ENCODE measurements at regions not wholly inside any gene's neighbourhood (a gene's known extent, or its start where the extent isn't known, plus 50 kb on each side); places are given as distances from the start of the nearest gene placed in this dataset.

DNA sequence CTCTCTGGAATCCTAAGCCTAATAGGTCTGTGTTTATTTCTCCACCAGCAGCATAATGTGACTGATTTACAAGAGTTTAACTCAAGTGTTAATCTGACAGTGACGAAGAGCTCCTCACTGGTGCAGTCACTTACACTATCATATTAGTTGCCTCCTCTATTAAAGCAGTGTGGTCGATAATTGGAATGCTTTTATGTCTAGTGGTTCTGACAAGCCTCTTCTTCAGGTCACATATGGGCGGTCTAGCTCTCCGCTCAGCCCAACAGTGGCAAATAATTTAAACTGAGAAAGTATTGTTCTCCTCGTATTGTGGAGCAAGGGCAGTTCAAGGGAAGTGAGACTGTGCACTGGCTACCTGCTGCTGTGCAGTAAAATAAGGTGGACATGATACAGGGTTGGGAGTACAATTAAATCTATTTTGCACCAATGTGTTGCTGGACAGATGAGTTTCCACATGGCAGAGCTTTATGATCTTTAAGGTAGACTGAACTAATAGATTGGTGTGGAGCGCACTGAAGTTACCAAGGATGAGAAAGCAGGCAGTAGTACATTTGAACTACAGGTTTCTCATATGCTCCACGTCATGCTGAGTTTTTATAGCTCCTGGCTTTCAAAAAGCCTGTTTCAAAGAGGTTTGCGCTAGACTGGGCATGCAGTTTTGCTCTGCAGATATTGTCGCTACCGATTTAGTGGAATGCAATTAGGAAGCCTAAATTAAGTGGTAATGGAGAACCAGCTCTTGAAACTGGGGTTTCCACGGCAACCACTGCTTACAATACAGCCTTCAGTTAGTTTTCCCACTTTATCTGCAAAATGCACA is 151.7 kb upstream of the POU3F3 start:
- TF ChIP-seq FOXJ3 (CRISPR knock-in tag; IDR thresholded peaks at IDR 0.05) (no peak), TAF1 (IDR thresholded peaks at IDR 0.05; ENCODE audit: borderline replicate concordance, low read depth, low read length) (no peak), EP300 (IDR thresholded peaks at IDR 0.05; ENCODE audit: borderline replicate concordance in 1 of 2, low read depth in 1 of 2, low read length in 1 of 2) (peak in 1 of 2 experiments; percentile 35; a peak in 1 of 4 replicates), POLR2AphosphoS5 (IDR thresholded peaks at IDR 0.05; ENCODE audit: low read depth, low read length) (no peak), YY1 (IDR thresholded peaks at IDR 0.05; ENCODE audit: low read depth) (no peak), NFIC (IDR thresholded peaks at IDR 0.05; ENCODE audit: borderline replicate concordance) (no peak), RAD21 (IDR thresholded peaks at IDR 0.05; ENCODE audit: low read length) (peak; percentile 21; the same call in 1 of the 2 replicates), RCOR1 (IDR thresholded peaks at IDR 0.05; ENCODE audit: low read length) (0 out of 2 replicates have a peak, but pooled peaks have one; percentile 57), FOXM1 (IDR thresholded peaks at IDR 0.05; ENCODE audit: low read depth) (no peak)
- TF ChIP-seq, protein P1, sequence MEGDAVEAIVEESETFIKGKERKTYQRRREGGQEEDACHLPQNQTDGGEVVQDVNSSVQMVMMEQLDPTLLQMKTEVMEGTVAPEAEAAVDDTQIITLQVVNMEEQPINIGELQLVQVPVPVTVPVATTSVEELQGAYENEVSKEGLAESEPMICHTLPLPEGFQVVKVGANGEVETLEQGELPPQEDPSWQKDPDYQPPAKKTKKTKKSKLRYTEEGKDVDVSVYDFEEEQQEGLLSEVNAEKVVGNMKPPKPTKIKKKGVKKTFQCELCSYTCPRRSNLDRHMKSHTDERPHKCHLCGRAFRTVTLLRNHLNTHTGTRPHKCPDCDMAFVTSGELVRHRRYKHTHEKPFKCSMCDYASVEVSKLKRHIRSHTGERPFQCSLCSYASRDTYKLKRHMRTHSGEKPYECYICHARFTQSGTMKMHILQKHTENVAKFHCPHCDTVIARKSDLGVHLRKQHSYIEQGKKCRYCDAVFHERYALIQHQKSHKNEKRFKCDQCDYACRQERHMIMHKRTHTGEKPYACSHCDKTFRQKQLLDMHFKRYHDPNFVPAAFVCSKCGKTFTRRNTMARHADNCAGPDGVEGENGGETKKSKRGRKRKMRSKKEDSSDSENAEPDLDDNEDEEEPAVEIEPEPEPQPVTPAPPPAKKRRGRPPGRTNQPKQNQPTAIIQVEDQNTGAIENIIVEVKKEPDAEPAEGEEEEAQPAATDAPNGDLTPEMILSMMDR (IDR thresholded peaks at IDR 0.05), result no peak
- TF ChIP-seq, protein P2, sequence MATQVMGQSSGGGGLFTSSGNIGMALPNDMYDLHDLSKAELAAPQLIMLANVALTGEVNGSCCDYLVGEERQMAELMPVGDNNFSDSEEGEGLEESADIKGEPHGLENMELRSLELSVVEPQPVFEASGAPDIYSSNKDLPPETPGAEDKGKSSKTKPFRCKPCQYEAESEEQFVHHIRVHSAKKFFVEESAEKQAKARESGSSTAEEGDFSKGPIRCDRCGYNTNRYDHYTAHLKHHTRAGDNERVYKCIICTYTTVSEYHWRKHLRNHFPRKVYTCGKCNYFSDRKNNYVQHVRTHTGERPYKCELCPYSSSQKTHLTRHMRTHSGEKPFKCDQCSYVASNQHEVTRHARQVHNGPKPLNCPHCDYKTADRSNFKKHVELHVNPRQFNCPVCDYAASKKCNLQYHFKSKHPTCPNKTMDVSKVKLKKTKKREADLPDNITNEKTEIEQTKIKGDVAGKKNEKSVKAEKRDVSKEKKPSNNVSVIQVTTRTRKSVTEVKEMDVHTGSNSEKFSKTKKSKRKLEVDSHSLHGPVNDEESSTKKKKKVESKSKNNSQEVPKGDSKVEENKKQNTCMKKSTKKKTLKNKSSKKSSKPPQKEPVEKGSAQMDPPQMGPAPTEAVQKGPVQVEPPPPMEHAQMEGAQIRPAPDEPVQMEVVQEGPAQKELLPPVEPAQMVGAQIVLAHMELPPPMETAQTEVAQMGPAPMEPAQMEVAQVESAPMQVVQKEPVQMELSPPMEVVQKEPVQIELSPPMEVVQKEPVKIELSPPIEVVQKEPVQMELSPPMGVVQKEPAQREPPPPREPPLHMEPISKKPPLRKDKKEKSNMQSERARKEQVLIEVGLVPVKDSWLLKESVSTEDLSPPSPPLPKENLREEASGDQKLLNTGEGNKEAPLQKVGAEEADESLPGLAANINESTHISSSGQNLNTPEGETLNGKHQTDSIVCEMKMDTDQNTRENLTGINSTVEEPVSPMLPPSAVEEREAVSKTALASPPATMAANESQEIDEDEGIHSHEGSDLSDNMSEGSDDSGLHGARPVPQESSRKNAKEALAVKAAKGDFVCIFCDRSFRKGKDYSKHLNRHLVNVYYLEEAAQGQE (IDR thresholded peaks at IDR 0.05; ENCODE audit: low read depth, low read length), result no peak
